Trophoblast cell (in vitro differentiated cells and primary cell): ENCODE measurements at regions not wholly inside any gene's neighbourhood (a gene's known extent, or its start where the extent isn't known, plus 50 kb on each side); places are given as distances from the start of the nearest gene placed in this dataset.
A peak's percentile ranks its signal among the peaks of the same experiment; 100 is the strongest.

ENCODE experiments used
- DNase-seq, 2 donors: peaks; one replicate each; pipeline ENCODE4 v3.0.0-alpha.2; 2016
- H2AFZ ChIP-seq: 2 replicates; pipeline ENCODE4 v1.6.1; 2013; ENCODE audit warnings: low read length, moderate library complexity, mild to moderate bottlenecking; ENCODE audit not compliant: insufficient read depth, poor library complexity
- H2AK5ac ChIP-seq: 2 replicates; pipeline ENCODE4 v1.6.1; 2013; ENCODE audit warnings: mild to moderate bottlenecking, low read length
- H2BK120ac ChIP-seq: 2 replicates; pipeline ENCODE4 v1.6.1; 2013; ENCODE audit warnings: low read length, mild to moderate bottlenecking, moderate library complexity; ENCODE audit not compliant: insufficient read depth, poor library complexity
- H2BK12ac ChIP-seq: 2 replicates; pipeline ENCODE4 v1.6.1; 2013; ENCODE audit warnings: mild to moderate bottlenecking, low read length, moderate library complexity
- H2BK5ac ChIP-seq: 2 replicates; pipeline ENCODE4 v1.6.1; 2013; ENCODE audit warnings: low read length, low read depth, moderate library complexity, mild to moderate bottlenecking; ENCODE audit not compliant: poor library complexity
- H3K14ac ChIP-seq: 2 replicates; pipeline ENCODE4 v1.6.1; 2013; ENCODE audit warnings: mild to moderate bottlenecking, low read length
- H3K18ac ChIP-seq: 2 replicates; pipeline ENCODE4 v1.6.1; 2013; ENCODE audit warnings: mild to moderate bottlenecking, low read length
- H3K23ac ChIP-seq: 2 replicates; pipeline ENCODE4 v1.6.1; 2013; ENCODE audit warnings: low read length
- H3K27ac ChIP-seq: 2 replicates; pipeline ENCODE4 v1.5.1; 2013; ENCODE audit warnings: low read depth, mild to moderate bottlenecking, inconsistent platforms, low read length, moderate library complexity
- H3K27me3 ChIP-seq: 2 replicates; pipeline ENCODE4 v1.6.1; 2013; ENCODE audit warnings: inconsistent platforms, mild to moderate bottlenecking, low read length, moderate library complexity; ENCODE audit not compliant: insufficient read depth
- H3K36me3 ChIP-seq, 2 experiments: 1 replicate in 1 of 2; 2 replicates in 1 of 2; pipeline ENCODE4 v1.6.1; 2013; ENCODE audit warnings: low read length in 2 of 2, mild to moderate bottlenecking in 2 of 2, moderate library complexity in 1 of 2; ENCODE audit not compliant: insufficient read depth in 2 of 2, control insufficient read depth in 1 of 2
- H3K4ac ChIP-seq: 2 replicates; pipeline ENCODE4 v1.6.1; 2013; ENCODE audit warnings: low read depth, mild to moderate bottlenecking, low read length, moderate library complexity
- H3K4me1 ChIP-seq, 2 experiments: 1 replicate in 1 of 2; 2 replicates in 1 of 2; pipeline ENCODE4 v1.6.1; 2013; ENCODE audit warnings: low read length in 2 of 2, mild to moderate bottlenecking in 2 of 2, moderate library complexity in 1 of 2; ENCODE audit not compliant: insufficient read depth in 2 of 2, control insufficient read depth in 1 of 2
- H3K4me2 ChIP-seq: 2 replicates; pipeline ENCODE4 v1.6.1; 2013; ENCODE audit warnings: inconsistent platforms, mild to moderate bottlenecking, low read length, moderate library complexity
- H3K4me3 ChIP-seq: 2 replicates; pipeline ENCODE4 v1.5.1; 2013; ENCODE audit warnings: mild to moderate bottlenecking, low read depth, low read length, inconsistent platforms
- H3K79me1 ChIP-seq: one replicate; pipeline ENCODE4 v1.6.1; 2013; ENCODE audit warnings: low read length
- H3K79me2 ChIP-seq: 2 replicates; pipeline ENCODE4 v1.6.1; 2013; ENCODE audit warnings: low read length, mild to moderate bottlenecking; ENCODE audit not compliant: control insufficient read depth, insufficient read depth, poor library complexity
- H3K9ac ChIP-seq: 2 replicates; pipeline ENCODE4 v1.6.1; 2013; ENCODE audit warnings: mild to moderate bottlenecking, low read length
- H3K9me3 ChIP-seq: 2 replicates; pipeline ENCODE4 v1.6.1; 2013; ENCODE audit warnings: low read depth, mild to moderate bottlenecking, control low read depth, inconsistent platforms, low read length; ENCODE audit not compliant: insufficient read depth
- H4K12ac ChIP-seq: 2 replicates; pipeline ENCODE4 v1.6.1; 2013; ENCODE audit warnings: low read depth, mild to moderate bottlenecking, low read length, moderate library complexity
- H4K8ac ChIP-seq: 2 replicates; pipeline ENCODE4 v1.6.1; 2013; ENCODE audit warnings: low read depth, mild to moderate bottlenecking, low read length, moderate library complexity
- H4K91ac ChIP-seq: one replicate; pipeline ENCODE4 v1.6.1; 2013; ENCODE audit warnings: low read depth, mild to moderate bottlenecking, low read length, moderate library complexity
- WGBS: extraction: QIAGEN DNeasy Blood & Tissue Kit; methylation state at CpG from one replicate; pipeline ENCODE4 v1.1.7; 2013; ENCODE audit warnings: missing lambda C conversion rate; ENCODE audit not compliant: insufficient read length, insufficient coverage; ENCODE audit errors: extremely low coverage; 5-methylcytosine and 5-hydroxymethylcytosine counted together

DNA sequence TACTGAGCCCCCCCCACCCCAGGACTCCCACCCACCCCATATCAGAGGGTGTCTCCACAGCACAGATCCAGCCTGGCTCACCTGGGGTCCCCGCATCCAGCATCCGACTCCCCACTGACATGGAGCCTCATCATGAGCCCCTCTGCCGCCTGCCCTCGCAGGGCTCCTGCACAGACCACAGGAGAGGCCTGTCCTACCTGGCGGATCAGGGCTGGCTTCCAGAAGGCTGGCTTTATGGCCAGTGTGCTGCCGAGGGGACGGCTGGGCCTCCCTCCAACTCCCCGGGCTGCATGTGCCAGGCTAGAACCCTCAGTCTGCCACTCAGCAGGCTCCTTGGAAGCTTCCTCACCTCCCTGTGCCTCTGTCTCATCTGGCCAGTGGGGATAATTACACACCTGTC lies 119.0 kb downstream of the RFLNA start:
- Histone ChIP-seq H2BK12ac (no peak overlapping the region), H2BK5ac (no peak overlapping the region), H2AFZ (no peak overlapping the region), H3K18ac (no peak overlapping the region), H2AK5ac (no peak overlapping the region), H3K27me3 (no peaks in the 10 kb centered on the region), H3K9me3 (peaks cover 3% of the 10 kb centered on the region), H3K4me2 (no peak overlapping the region), H2BK120ac (no peak overlapping the region), H3K14ac (no peak overlapping the region), H3K9ac (no peak overlapping the region), H4K8ac (no peak overlapping the region), H3K27ac (no peak overlapping the region), H4K12ac (no peak overlapping the region), H3K4me3 (no peak overlapping the region), H3K79me2 (no peaks in the 10 kb centered on the region), H3K79me1 (no peaks in the 10 kb centered on the region), H4K91ac (no peak overlapping the region), H3K4ac (no peak overlapping the region), H3K23ac (no peak overlapping the region), H3K4me1 (peaks cover 0 to 3% of the 10 kb centered on the region in 2 experiments), H3K36me3 (peaks cover 52 to 60% of the 10 kb centered on the region in 2 experiments)
- no peak for DNase-seq
- WGBS: no CpG with 5 or more reads among the region's 8 CpGs

DNA sequence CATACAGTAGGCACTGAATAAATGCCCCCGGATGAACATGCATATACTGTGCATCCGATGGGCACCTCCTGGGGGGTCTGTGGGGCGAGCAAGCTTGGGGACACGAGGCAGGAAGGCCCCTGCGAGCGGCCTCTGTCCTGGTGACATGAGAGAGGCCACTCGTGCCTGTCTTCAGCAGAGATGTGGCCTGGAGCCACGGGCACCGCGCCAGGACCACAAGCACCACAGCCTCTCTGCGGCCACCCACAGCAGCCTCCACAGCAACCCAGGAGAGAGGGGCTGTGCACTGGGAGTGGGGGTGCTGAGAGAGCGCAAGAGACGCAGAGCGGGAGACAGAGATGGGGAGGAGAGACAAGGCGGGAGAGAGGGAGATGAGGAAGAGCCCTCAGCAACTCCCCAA lies 118.5 kb downstream of the RFLNA start:
- H4K8ac ChIP-seq: no peak overlapping the region
- no peak for DNase-seq
- no peak overlapping the region for H3K27ac ChIP-seq
- no peaks in the 10 kb centered on the region for H3K79me2 ChIP-seq
- no peak overlapping the region for H3K18ac ChIP-seq
- H2BK5ac ChIP-seq: no peak overlapping the region
- no peak overlapping the region for H4K12ac ChIP-seq
- peaks cover 3% of the 10 kb centered on the region for H3K9me3 ChIP-seq
- peaks cover 0 to 3% of the 10 kb centered on the region in 2 experiments for H3K4me1 ChIP-seq
- H3K4me3 ChIP-seq: no peak overlapping the region
- H3K27me3 ChIP-seq: no peaks in the 10 kb centered on the region
- no peak overlapping the region for H3K23ac ChIP-seq
- H2AK5ac ChIP-seq: no peak overlapping the region
- H3K79me1 ChIP-seq: no peaks in the 10 kb centered on the region
- H3K4me2 ChIP-seq: no peak overlapping the region
- H4K91ac ChIP-seq: no peak overlapping the region
- H3K4ac ChIP-seq: no peak overlapping the region
- WGBS: no CpG with 5 or more reads among the region's 15 CpGs
- no peak overlapping the region for H2BK12ac ChIP-seq
- H2BK120ac ChIP-seq: no peak overlapping the region
- H3K36me3 ChIP-seq: peaks cover 52 to 57% of the 10 kb centered on the region in 2 experiments
- H3K9ac ChIP-seq: no peak overlapping the region
- H2AFZ ChIP-seq: peak overlapping the region; percentile 11
- no peak overlapping the region for H3K14ac ChIP-seq

DNA sequence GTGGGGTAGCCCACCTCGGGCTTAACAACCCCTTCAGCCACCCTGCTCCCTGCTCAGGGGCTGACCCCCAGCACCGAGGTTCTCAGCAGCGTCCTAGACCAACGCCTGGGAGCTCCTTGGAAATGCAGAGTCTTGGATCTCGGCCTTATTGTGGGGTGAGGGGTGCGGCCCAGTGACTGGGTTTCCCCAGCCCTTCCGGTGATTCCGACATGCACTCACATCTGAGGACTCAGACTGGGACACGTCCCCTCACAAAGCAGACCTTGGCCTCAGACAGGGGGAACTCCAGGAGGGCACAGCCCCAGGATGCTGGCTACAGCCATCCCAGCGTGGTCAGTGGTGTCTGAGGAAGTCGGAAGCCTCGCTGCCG lies 117.7 kb downstream of the RFLNA start:
- H3K4me2 ChIP-seq: no peak overlapping the region
- H3K27ac ChIP-seq: no peak overlapping the region
- no peak overlapping the region for H2BK120ac ChIP-seq
- H3K4me3 ChIP-seq: no peak overlapping the region
- no peak overlapping the region for H4K12ac ChIP-seq
- H2AFZ ChIP-seq: no peak overlapping the region
- peaks cover 3% of the 10 kb centered on the region for H3K9me3 ChIP-seq
- no peak overlapping the region for H2BK12ac ChIP-seq
- H3K23ac ChIP-seq: no peak overlapping the region
- H2AK5ac ChIP-seq: no peak overlapping the region
- no peaks in the 10 kb centered on the region for H3K79me1 ChIP-seq
- no peak overlapping the region for H3K9ac ChIP-seq
- H3K4me1 ChIP-seq: peaks cover 0 to 3% of the 10 kb centered on the region in 2 experiments
- H3K4ac ChIP-seq: no peak overlapping the region
- no peaks in the 10 kb centered on the region for H3K27me3 ChIP-seq
- no peak overlapping the region for H2BK5ac ChIP-seq
- no peak for DNase-seq
- WGBS: no CpG with 5 or more reads among the region's 13 CpGs
- peaks cover 51 to 53% of the 10 kb centered on the region in 2 experiments for H3K36me3 ChIP-seq
- H4K91ac ChIP-seq: no peak overlapping the region
- no peak overlapping the region for H4K8ac ChIP-seq
- H3K18ac ChIP-seq: no peak overlapping the region
- no peak overlapping the region for H3K14ac ChIP-seq
- H3K79me2 ChIP-seq: no peaks in the 10 kb centered on the region

DNA sequence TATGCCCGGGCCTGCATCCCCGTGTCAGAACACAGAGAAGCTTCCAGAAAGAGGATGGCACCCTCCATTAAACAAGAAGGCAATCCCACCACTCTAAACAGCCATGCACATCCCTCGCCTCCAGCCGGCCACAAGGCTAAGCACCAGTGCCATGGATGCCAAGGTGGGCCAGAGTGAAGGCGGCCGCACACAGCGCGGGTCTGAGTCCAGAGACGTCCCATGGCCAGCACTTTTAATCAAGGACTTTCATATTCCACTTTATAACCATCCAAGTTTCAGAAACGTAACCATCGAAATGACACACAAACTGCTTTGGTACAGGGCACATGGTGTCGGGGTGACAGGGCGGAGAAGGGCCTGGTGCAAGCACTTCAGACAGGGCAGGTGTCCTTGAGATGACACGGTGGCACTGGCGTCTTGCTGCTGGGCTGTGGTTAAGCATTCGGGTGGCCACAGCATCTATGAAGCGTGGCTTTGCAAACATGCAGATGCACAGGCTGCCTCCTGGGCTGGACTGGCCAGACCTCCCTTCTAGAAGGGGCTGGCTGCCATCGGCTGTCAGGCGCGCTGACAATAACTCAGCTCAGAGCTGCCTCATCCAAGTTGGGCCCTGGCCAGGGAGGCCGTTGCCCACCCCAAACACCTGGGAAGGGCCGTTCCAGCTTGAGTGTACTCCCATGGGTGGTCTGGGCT lies 117.2 kb downstream of the RFLNA start:
- Histone ChIP-seq H3K4me3 (no peak overlapping the region), H3K23ac (no peak overlapping the region), H3K27ac (no peak overlapping the region), H3K27me3 (no peaks in the 10 kb centered on the region), H3K9me3 (peaks cover 1% of the 10 kb centered on the region), H2AK5ac (no peak overlapping the region), H4K91ac (no peak overlapping the region), H2BK12ac (no peak overlapping the region), H4K8ac (no peak overlapping the region), H3K79me1 (no peaks in the 10 kb centered on the region), H2BK5ac (no peak overlapping the region), H3K18ac (no peak overlapping the region), H3K14ac (no peak overlapping the region), H3K4me1 (peaks cover 0 to 3% of the 10 kb centered on the region in 2 experiments), H3K4ac (no peak overlapping the region), H3K4me2 (no peak overlapping the region), H3K36me3 (peaks cover 47 to 49% of the 10 kb centered on the region in 2 experiments), H4K12ac (no peak overlapping the region), H3K9ac (no peak overlapping the region), H2AFZ (no peak overlapping the region), H3K79me2 (no peaks in the 10 kb centered on the region), H2BK120ac (no peak overlapping the region)
- DNase-seq: no peak
- WGBS: no CpG with 5 or more reads among the region's 22 CpGs
